GM18868 (cell line): ENCODE measurements at regions not wholly inside any gene's neighbourhood (a gene's known extent, or its start where the extent isn't known, plus 50 kb on each side); places are given as distances from the start of the nearest gene placed in this dataset.
"Not testable (repeated sequence)": the region's sequence is repeated elsewhere in the genome, so short reads cannot be mapped to it uniquely, and the experiment has no call there.

ENCODE experiments used
- ATAC-seq: cut with Tn5 transposase; IDR thresholded peaks from one replicate; pipeline ENCODE4 v1.9.1; 2021; ENCODE audit warnings: mild to moderate bottlenecking, moderate library complexity; ENCODE audit not compliant: unreplicated experiment

DNA sequence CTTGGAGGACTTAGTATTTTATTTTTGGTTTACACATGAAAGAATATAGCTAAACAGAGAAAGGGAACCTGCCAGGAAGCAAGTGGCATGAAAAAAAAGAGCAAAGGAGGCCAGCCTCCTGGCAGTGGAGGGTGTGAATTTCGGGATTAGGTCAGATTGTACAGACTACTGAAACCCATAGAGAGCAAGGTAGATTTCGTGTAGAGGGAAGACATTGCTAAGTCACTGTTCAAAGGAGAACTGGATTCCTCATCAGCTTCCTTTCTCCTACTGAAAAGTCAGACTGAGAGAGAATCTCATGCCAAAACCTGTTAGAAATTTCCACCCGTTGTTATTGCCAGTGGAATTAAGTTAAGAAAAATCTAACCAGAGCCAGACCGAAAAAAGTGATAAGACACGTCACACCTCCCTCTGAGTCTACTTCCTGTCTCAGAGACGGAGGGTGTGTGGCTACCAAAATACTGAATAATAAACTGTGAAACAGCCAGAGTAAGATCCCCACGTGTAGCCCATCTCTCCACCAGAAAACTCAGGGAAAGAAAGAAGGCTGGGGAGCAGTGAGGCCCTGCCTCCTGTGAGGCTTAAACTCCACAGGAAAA lies 118.8 kb downstream of the SKIDA1 start:
- ATAC-seq = no peak

DNA sequence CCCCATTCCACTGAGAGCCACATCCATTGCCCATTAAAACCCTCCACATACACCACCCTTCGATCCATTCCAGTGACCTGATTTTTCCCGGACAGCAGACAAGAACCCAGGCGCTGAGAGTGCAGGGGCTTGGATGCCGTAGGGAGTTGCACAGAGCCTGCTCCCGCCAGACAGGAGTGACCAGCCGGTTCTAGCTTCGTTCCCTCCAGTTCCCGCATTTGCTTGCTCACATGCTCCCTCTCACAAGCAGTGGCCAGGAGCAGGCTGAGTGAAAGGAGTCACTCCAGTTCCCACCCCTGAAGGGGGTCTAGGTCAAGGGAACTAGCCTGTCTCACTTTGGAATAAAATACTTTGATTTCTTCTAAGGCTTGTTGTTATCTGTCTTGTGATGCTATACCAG lies 119.5 kb downstream of the SKIDA1 start:
- ATAC-seq = no peak

DNA sequence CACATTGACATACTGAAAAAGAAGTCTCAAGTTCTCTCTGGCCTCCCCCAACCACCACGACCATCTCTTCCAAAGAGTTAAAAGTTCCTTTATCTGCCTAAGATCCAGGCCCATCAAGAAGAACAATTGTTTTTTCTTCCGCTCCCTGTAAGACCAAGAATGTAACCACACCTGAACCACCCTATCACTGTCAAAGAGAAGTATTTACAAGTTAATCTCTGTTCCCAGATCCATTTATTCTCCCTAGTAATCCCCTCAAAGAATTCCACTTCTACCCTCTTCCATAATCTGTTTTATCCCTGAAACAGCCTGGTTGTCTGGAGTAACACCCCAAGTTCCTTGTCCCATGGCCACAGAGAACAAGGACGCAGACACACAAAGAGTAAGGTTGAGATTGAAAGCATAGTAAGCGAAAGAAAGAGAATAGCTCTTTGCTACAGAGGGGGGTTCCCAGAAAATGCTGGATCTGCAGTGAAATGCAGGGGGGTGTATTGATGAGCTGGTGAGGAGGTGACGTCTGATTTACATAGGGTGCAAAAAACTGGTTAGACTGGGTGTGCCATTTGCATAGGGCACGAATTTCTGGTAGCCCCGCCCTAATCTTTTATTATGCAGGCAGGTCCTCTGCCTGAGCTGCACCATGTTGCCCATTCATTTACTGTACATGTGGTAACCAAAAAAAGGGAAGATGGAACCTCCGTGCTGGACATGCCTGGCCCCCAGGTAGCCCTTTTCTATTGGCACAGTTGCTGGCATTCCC lies 122.0 kb downstream of the SKIDA1 start:
- ATAC-seq = no peak

DNA sequence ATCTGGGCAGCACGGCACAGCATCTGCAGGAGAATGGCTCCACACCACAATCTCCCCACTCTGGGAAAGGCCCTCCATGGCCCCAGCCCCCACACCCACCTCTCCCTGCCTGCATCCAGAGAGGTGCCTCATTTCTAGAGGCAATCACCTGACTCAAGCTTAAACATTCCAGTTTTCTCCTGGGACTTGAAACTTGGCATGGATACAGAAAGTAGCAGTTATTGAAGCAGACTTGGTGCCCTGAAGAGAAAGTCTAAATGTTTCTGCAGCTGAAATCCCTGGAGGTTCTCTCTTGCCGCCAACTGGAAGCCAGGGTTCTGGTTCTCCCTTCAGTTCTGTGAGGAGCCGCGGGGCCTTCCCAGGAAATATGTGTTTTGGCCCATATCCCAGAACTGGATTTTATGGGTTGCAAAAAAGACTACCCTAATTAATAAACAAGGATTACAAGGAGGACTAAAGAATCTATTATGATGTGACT lies 122.8 kb downstream of the SKIDA1 start:
- ATAC-seq = no peak

DNA sequence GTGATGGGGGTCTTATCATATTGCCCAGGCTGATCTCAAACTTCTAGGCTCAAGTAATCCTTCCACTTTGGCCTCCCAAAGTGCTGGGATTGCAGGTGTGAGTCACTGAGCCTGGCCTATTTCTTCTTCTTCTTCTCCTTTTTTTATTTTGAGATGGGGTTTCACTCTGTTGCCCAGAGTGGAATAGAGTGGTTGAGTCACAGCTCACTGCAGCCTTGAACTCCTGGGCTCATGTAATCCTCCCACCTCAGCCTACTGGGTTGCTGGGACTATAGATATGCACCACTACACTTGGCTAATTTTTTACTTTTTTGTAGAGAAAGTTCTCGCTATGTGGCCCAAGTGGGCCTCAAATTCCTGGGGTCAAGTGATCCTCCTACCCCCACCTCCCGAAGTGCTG lies 124.3 kb downstream of the SKIDA1 start:
- no peak for ATAC-seq

DNA sequence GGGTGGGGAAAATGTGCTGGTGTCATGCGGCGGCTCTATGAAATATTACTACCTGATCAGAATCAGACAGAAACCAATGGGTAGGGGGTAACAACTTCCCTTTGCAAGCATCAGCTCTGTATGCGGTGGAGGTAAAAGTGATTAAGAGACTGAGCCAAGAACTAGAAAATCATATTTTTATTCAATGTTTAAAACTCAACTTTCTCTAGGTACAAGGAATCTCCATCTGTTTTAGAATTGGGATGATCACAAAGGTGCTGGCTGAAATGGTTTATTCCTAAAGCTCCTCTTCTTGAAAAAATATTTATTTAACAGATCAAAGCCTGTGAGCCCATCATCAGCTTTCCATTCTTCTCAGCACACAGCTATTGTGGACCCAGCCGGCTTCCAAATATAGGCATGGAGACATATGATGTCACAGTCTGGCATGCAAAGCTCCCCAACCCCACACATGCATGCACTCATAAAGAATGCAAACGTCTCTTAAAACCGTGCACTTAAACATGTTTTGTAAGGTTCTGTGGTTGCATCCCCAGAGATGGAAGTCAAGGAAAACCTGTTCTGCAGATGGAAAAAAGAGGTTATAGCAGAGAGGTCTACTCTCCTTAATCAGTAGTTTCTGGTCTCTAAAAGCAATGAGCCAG lies 126.0 kb downstream of the SKIDA1 start:
- no peak for ATAC-seq

GRCh38 chr10:21398563-21399231 lies 126.8 kb downstream of the SKIDA1 start:
- no peak for ATAC-seq

GRCh38 chr10:21396889-21397288 lies 128.6 kb downstream of the SKIDA1 start:
- ATAC-seq = no peak

GRCh38 chr10:21393931-21394330 lies 131.6 kb downstream of the SKIDA1 start:
- ATAC-seq = no peak

DNA sequence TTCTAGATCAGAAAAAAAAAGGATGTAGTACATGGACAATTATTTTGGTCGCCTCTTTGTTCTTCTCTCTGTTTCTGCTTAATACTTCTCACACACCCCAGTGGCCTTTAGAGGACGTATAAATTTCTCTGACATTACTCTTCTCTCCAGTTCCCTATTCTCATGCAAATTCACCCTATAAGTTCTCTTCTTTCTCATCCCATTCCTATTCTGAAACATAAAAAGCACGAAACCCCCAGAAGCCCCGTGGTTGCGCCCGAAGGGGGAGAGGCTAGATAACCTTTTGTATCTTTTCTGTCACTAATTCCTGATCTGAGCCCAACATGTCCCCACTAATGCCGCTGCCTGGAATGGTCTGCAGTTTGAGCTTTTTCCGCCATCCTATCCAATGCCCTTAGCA lies 136.9 kb downstream of the SKIDA1 start:
- no peak for ATAC-seq

DNA sequence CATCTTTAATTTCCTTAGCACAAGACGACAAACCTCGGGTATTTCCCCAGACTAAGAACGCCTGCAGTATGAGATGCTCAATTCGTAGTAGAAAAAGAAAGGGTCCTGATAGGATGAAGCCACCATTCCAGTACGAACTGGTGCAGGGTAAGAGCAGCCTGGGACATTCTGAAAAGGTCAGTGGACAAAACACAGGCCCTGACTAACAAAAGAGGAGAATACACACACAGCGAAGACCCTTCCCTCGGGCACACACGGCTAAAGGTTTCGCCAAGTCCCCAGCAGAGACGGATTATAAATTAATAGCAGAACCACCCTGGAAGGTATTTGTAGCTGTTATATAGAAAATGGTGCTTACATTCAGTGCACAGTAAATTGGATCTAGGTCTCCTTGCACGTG lies 137.6 kb downstream of the SKIDA1 start:
- no peak for ATAC-seq

DNA sequence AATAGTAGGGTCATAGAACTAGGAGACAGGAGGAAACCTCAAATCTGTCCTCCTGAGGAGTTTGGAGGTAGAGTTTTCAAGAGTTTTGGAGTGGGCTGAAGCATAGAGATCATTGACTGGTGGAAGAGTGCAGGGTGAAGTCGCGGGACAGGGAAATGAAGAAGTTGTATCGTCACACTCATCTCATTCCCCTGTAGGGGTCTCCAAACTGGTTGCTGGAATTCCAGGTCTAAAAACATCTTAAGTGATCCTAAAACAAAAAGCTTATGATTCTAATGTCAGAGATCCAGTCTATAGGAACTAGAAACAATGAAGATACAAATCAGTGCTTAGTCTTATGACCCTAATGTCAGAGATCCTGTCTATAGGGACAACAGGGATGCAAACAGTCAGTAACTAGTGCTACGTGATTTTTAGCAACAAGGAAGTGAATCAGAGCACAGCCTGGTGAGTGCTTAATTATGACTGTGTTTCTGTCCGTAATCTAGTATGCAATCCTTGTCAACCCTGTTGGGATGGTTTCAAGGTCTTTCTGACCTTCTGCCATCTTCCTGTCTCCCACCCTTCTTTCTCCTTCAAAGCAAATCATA lies 139.4 kb downstream of the SKIDA1 start:
- no peak for ATAC-seq

DNA sequence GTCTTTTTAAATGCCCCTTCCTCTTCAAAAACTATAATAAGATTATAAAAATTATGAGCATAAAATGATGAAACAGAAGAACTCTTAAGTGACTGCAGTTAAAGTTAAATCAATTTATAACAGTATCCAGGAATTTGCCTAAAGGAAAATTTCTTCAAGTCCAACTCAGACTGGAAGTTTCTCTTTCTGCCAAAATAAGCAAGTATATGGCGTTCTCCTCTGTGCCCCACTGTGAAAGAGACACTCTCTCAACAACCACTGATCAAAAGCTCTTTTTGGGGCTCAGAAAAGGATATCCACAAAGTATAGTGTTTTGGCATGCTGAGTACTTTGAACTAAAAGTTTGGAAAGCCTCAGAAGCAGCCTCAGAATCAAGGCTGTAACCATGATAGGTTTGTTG lies 139.9 kb downstream of the SKIDA1 start:
- ATAC-seq = no peak

- ATAC-seq = no peak
Measured at GRCh38 chr10:21379143-21379542, 146.3 kb downstream of the SKIDA1 start.

DNA sequence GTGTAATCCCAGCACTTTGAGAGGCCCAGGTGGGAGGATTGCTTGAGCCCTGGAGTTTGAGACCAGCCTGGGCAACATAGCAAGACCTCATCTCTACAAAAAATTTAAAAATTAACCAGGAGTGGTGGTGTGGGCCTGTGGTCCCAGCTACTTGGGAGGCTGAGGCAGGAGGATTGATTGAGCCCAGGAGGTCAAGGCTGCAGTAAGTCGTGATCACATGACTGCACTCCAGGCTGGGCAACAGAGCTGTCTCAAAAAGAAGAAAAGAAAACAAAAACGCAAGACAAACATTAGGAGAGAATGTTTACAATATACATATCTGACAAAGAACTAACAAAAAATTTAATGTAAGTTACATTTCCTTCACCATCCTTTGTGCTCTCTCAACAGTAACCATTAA lies 150.2 kb downstream of the SKIDA1 start:
- not testable (repeated sequence) for ATAC-seq

DNA sequence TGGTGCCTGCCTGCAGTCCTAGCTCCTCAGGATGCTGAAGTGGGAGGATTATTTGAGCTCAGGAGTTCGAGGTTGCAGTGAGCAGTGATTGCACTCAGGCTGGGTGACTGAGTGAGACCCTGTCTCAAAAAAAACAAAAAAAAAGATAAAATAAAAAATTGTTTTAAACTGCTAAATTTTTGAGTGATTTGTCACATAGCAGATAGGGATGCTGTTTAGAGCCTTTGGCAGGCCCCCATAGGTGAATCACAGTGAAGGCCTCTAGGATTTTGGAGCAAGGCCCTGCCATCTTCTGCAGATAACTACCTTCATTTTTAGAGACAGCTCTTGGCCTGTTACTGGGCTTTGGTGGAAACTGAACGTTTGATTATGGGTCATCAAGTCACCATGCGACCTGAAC lies 151.6 kb downstream of the SKIDA1 start:
- ATAC-seq = not testable (repeated sequence)

GRCh38 chr10:21372651-21373410 lies 152.7 kb downstream of the SKIDA1 start:
- ATAC-seq = peak; percentile 83

DNA sequence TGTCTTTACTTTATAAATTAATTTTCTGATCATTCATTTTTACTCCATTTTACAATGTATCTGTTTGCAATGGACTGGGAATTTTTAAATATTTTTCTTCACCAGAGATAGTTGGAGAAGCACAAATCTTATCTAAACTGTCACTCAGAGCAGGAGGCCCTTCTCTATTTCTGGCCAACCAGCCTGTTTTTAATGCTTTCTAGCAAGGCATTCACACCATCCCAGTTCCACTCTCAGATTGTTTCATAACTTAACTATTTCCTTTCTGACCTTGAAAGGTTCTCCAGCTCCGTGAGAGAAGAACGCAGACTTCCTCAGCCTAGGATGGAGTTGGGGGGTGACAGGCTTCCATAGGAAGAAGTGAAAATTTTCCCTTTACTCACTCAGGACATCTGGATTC lies 155.8 kb downstream of the SKIDA1 start:
- no peak for ATAC-seq

DNA sequence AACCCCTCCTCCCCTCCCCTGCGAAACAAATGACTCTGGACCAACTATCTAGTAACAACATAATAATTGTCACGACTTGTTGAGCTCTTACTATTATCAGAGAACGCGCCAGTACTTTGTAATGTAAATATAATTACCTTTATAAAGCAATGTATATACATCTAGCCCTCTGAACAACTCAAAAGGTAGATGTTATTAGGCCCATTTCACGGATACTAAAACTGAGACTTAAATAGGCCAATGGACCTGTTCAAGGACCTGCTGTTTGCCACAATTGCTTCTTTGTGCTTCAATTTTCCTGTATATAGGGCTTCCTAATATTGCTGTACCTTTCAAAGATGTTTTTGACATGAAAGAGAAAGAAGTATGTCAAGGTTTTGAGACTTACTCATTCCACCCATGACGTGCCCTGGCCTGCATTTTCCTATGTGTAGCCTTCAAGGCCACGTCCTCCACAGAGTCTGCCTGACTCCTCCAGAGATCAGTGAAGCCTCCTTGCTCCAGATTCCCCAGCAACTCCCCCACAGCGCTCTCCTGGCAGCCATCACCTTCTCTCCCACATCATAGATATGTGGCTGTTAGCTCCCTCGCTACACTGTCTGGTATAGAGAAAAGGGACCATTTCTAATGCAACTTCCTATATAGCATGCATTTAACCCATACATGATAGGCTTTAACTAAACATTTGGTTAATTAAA lies 156.6 kb downstream of the SKIDA1 start:
- no peak for ATAC-seq

DNA sequence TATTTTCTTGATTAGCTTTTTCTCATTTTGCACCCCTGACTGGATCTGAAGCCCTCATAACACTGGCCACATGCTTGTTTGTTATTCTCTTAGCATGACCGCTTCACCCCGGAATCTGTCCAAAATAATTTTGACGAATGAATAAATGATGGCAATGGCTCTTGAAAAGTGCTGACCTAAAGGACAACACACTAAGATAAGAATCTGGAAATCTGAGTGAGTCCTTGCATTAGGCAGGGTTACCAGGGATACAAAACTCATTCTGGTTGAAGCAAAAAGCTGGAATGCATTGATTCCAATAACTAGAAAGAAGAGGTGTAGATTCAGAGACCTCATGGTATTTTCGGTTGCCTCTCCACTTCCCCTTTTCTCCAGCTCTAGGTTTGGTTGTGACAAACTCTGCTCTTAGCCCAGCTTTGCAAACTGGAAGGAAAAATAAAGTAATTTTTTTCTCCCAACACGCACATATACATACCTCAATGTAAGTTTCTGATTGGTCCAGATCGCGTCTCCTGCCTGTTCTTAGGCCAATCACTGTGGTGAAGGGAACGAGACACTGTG lies 157.4 kb downstream of the SKIDA1 start:
- peak; percentile 78 for ATAC-seq
